ENCODE measurements at regions not wholly inside any gene's neighbourhood (a gene's known extent, or its start where the extent isn't known, plus 50 kb on each side); places are given as distances from the start of the nearest gene placed in this dataset.
"Not testable (repeated sequence)": the region's sequence is repeated elsewhere in the genome, so short reads cannot be mapped to it uniquely, and the experiment has no call there.

GRCh38 chr4:81754169-81754568 lies 282.5 kb upstream of the RASGEF1B start:
- DNase-seq, result no peak

GRCh38 chr4:81751531-81752289 lies 280.0 kb upstream of the RASGEF1B start:
- no peak for DNase-seq

- no peak for DNase-seq
These were observed 275.7 kb upstream of the RASGEF1B start for GRCh38 chr4:81747242-81747930.

GRCh38 chr4:81746773-81747172 lies 275.1 kb upstream of the RASGEF1B start:
- DNase-seq, result no peak

- no peak for DNase-seq
These were observed 274.4 kb upstream of the RASGEF1B start for GRCh38 chr4:81746071-81746470.

- DNase-seq, result no peak
These were observed 273.3 kb upstream of the RASGEF1B start for GRCh38 chr4:81745050-81745449.

GRCh38 chr4:81743731-81744435 lies 272.2 kb upstream of the RASGEF1B start:
- no peak for DNase-seq

GRCh38 chr4:81740487-81740886 lies 268.8 kb upstream of the RASGEF1B start:
- no peak for DNase-seq

GRCh38 chr4:81738891-81739290 lies 267.2 kb upstream of the RASGEF1B start:
- DNase-seq, result no peak

GRCh38 chr4:81737865-81738559 lies 266.3 kb upstream of the RASGEF1B start:
- no peak for DNase-seq

- DNase-seq, result no peak
These were observed 264.6 kb upstream of the RASGEF1B start for GRCh38 chr4:81736324-81736723.

GRCh38 chr4:81732980-81733379 lies 261.3 kb upstream of the RASGEF1B start:
- no peak for DNase-seq

GRCh38 chr4:81724925-81725329 lies 253.2 kb upstream of the RASGEF1B start:
- peak in 1 of 2 experiments; percentile 74 for DNase-seq

- DNase-seq, result no peak
These were observed 252.3 kb upstream of the RASGEF1B start for GRCh38 chr4:81723927-81724587.

GRCh38 chr4:81723019-81723884 lies 251.5 kb upstream of the RASGEF1B start:
- DNase-seq, result no peak

- peak in 1 of 2 experiments; percentile 61 for DNase-seq
These were observed 250.7 kb upstream of the RASGEF1B start for GRCh38 chr4:81722290-81722851.

- DNase-seq, result no peak
These were observed 244.1 kb upstream of the RASGEF1B start for GRCh38 chr4:81715757-81716156.

- not testable (repeated sequence) for DNase-seq
These were observed 243.7 kb upstream of the RASGEF1B start for GRCh38 chr4:81715357-81715756.

GRCh38 chr4:81714291-81714690 lies 242.6 kb upstream of the RASGEF1B start:
- DNase-seq, result no peak

- no peak for DNase-seq
These were observed 241.0 kb upstream of the RASGEF1B start for GRCh38 chr4:81712714-81713113.

- no peak for DNase-seq
These were observed 232.8 kb upstream of the RASGEF1B start for GRCh38 chr4:81704461-81704860.

Data from NCI-H1930 (cell line).